Prostate gland (tissue), 2 donors: ENCODE measurements at regions not wholly inside any gene's neighbourhood (a gene's known extent, or its start where the extent isn't known, plus 50 kb on each side); places are given as distances from the start of the nearest gene placed in this dataset.

Experiments used
- DNase-seq: peaks from one replicate; pipeline ENCODE4 v3.0.0-alpha.2; 2019; ENCODE audit warnings: low spot score
- H3K27ac ChIP-seq, 2 donors: fragments of 200-600 bp; sonication (generic); 2 replicates each; pipeline ENCODE4 v1.5.1; 2017 to 2019
- H3K27me3 ChIP-seq: fragments of 200-600 bp; sonication (generic); replicated peaks from 2 replicates; pipeline ENCODE4 v1.5.1; 2019; ENCODE audit not compliant: insufficient read depth
- H3K36me3 ChIP-seq, 2 donors: fragments of 200-600 bp; sonication (generic); 1 replicate in 1 of 2; 2 replicates in 1 of 2; pipeline versions ENCODE4 v1.5.1 to v1.8.1; 2017 to 2019
- H3K4me1 ChIP-seq: fragments of 200-600 bp; sonication (generic); replicated peaks from 2 replicates; pipeline ENCODE4 v1.5.1; 2019
- H3K4me3 ChIP-seq, 2 donors: fragments of 200-600 bp; sonication (generic); 2 replicates each; pipeline ENCODE4 v1.5.1; 2017 to 2019
- H3K9me3 ChIP-seq: fragments of 200-600 bp; sonication (generic); 2 replicates; pipeline ENCODE4 v1.5.1; 2017
- CTCF ChIP-seq, 4 experiments: fragments of 200-600 bp in 2 of 4; fragments of 450-650 bp in 2 of 4; sonication (generic) in 2 of 4; IDR thresholded peaks; 1 replicate in 3 of 4; 2 replicates in 1 of 4; pipeline ENCODE4 v1.5.1; 2016 to 2019; ENCODE audit warnings: antibody characterized with exemption in 4 of 4, mild to moderate bottlenecking in 2 of 4, moderate library complexity in 2 of 4
- POLR2A ChIP-seq: fragments of 450-650 bp; IDR thresholded peaks from one replicate; pipeline ENCODE4 v1.6.1; 2016; ENCODE audit warnings: antibody characterized with exemption, mild to moderate bottlenecking
- POLR2AphosphoS5 ChIP-seq: sonication (generic); formaldehyde crosslinking; IDR thresholded peaks from one replicate; pipeline ENCODE4 v1.6.1; 2017; ENCODE audit warnings: antibody characterized with exemption
- WGBS: methylation state at CpG from one replicate; pipeline ENCODE4 v1.1.5; 2018; 5-methylcytosine and 5-hydroxymethylcytosine counted together
- intact Hi-C: fragments of 100-400 bp; cut with DNase I; formaldehyde crosslinking; loops from one replicate; pipeline ENCODE4 v1.14.2; 2022

- 76% methylated on average over 3 of the region's 3 CpGs for WGBS
- TF ChIP-seq POLR2AphosphoS5 (no peak), POLR2A (no peak), CTCF (IDR thresholded peaks at IDR 0.05) (no peak)
- Histone ChIP-seq H3K9me3 (no peaks in the 10 kb centered on the region), H3K27me3 (no peaks in the 10 kb centered on the region), H3K4me3 (no peak overlapping the region), H3K4me1 (no peaks in the 10 kb centered on the region), H3K27ac (no peak overlapping the region), H3K36me3 (no peaks in the 10 kb centered on the region)
- DNase-seq: no peak
- intact Hi-C loops: no loop called here
Measured at GRCh38 chrX:149073479-149073878, 431.6 kb downstream of the IDS start.

GRCh38 chrX:149069899-149070298 is 435.2 kb downstream of the IDS start:
- WGBS: 88% methylated on average over 2 of the region's 2 CpGs
- intact Hi-C loops: no loop called here
- DNase-seq: no peak
- Histone ChIP-seq H3K27me3 (no peaks in the 10 kb centered on the region), H3K4me3 (no peak overlapping the region), H3K4me1 (no peaks in the 10 kb centered on the region), H3K36me3 (no peaks in the 10 kb centered on the region), H3K27ac (no peak overlapping the region), H3K9me3 (no peaks in the 10 kb centered on the region)
- TF ChIP-seq CTCF (IDR thresholded peaks at IDR 0.05) (no peak), POLR2AphosphoS5 (no peak), POLR2A (no peak)

GRCh38 chrX:149060921-149061320 is 444.2 kb downstream of the IDS start:
- TF ChIP-seq POLR2AphosphoS5 (no peak), CTCF (IDR thresholded peaks at IDR 0.05) (no peak), POLR2A (no peak)
- intact Hi-C loops: no loop called here
- no peaks in the 10 kb centered on the region for H3K27me3 ChIP-seq
- H3K9me3 ChIP-seq: no peaks in the 10 kb centered on the region
- H3K36me3 ChIP-seq: no peaks in the 10 kb centered on the region
- DNase-seq: no peak
- WGBS: 76% methylated on average over 2 of the region's 2 CpGs
- H3K4me3 ChIP-seq: no peak overlapping the region
- H3K27ac ChIP-seq: no peak overlapping the region
- no peaks in the 10 kb centered on the region for H3K4me1 ChIP-seq
